Smooth muscle cell (in vitro differentiated cells): ENCODE measurements at regions not wholly inside any gene's neighbourhood (a gene's known extent, or its start where the extent isn't known, plus 50 kb on each side); places are given as distances from the start of the nearest gene placed in this dataset.

Experiments used
- DNase-seq: peaks from one replicate; lab custom pipeline; 2025; ENCODE audit not compliant: unreplicated experiment; lab: John Stamatoyannopoulos, UW
- H2AFZ ChIP-seq: fragments of 200-600 bp; sonication (generic); 2 replicates; pipeline ENCODE4 v1.6.0; 2016; ENCODE audit warnings: antibody characterized with exemption, low read depth, mild to moderate bottlenecking
- H3F3A ChIP-seq: fragments of 200-600 bp; sonication (generic); 2 replicates; pipeline ENCODE4 v1.6.0; 2017; ENCODE audit warnings: antibody characterized with exemption, low read depth
- H3K27ac ChIP-seq: fragments of 200-600 bp; sonication (generic); 2 replicates; pipeline ENCODE4 v1.5.1; 2016; ENCODE audit warnings: low read depth, mild to moderate bottlenecking
- H3K27me3 ChIP-seq: fragments of 200-600 bp; sonication (generic); 2 replicates; pipeline ENCODE4 v1.6.1; 2016; ENCODE audit warnings: low read depth, mild to moderate bottlenecking
- H3K36me3 ChIP-seq: fragments of 200-600 bp; sonication (generic); 2 replicates; pipeline ENCODE4 v1.5.1; 2016; ENCODE audit warnings: low read depth
- H3K4me1 ChIP-seq: fragments of 200-600 bp; sonication (generic); 2 replicates; pipeline ENCODE4 v1.5.1; 2016; ENCODE audit warnings: low read depth
- H3K4me2 ChIP-seq: fragments of 200-600 bp; sonication (generic); 2 replicates; pipeline ENCODE4 v1.6.0; 2016; ENCODE audit warnings: mild to moderate bottlenecking
- H3K4me3 ChIP-seq: fragments of 200-600 bp; sonication (generic); 2 replicates; pipeline ENCODE4 v1.5.1; 2016; ENCODE audit warnings: mild to moderate bottlenecking
- H3K79me2 ChIP-seq: fragments of 200-600 bp; sonication (generic); 2 replicates; pipeline ENCODE4 v1.6.0; 2016; ENCODE audit warnings: low read depth, mild to moderate bottlenecking
- H3K9ac ChIP-seq: fragments of 200-600 bp; sonication (generic); 2 replicates; pipeline ENCODE4 v1.6.0; 2016; ENCODE audit warnings: low read depth
- H3K9me3 ChIP-seq: fragments of 200-600 bp; sonication (generic); replicated peaks from 2 replicates; pipeline ENCODE4 v1.5.1; 2016; ENCODE audit warnings: low read depth
- H4K20me1 ChIP-seq: fragments of 200-600 bp; sonication (generic); 2 replicates; pipeline ENCODE4 v1.6.0; 2016; ENCODE audit warnings: low read depth
- WGBS: methylation state at CpG from one replicate; pipeline ENCODE4 v1.1.7; 2016; ENCODE audit warnings: low lambda C conversion rate; 5-methylcytosine and 5-hydroxymethylcytosine counted together
- TF ChIP-seq, protein P1 (sequence below): fragments of 200-600 bp; sonication (generic); IDR thresholded peaks from 2 replicates; pipeline ENCODE4 v1.5.1; 2017; ENCODE audit warnings: borderline replicate concordance, mild to moderate bottlenecking, antibody characterized with exemption; ENCODE audit not compliant: insufficient read depth, poor library complexity, severe bottlenecking

- Histone ChIP-seq H3K27ac (no peak overlapping the region), H3K4me2 (no peak overlapping the region), H3K79me2 (no peaks in the 10 kb centered on the region), H2AFZ (no peak overlapping the region), H3K4me3 (no peak overlapping the region), H4K20me1 (no peaks in the 10 kb centered on the region), H3K9ac (no peak overlapping the region), H3F3A (no peaks in the 10 kb centered on the region), H3K9me3 (no peaks in the 10 kb centered on the region), H3K27me3 (no peaks in the 10 kb centered on the region), H3K4me1 (peaks cover 7% of the 10 kb centered on the region), H3K36me3 (no peaks in the 10 kb centered on the region)
- DNase-seq: no peak
- WGBS: 84% methylated on average over 37 of the region's 37 CpGs
- TF ChIP-seq, protein P1, sequence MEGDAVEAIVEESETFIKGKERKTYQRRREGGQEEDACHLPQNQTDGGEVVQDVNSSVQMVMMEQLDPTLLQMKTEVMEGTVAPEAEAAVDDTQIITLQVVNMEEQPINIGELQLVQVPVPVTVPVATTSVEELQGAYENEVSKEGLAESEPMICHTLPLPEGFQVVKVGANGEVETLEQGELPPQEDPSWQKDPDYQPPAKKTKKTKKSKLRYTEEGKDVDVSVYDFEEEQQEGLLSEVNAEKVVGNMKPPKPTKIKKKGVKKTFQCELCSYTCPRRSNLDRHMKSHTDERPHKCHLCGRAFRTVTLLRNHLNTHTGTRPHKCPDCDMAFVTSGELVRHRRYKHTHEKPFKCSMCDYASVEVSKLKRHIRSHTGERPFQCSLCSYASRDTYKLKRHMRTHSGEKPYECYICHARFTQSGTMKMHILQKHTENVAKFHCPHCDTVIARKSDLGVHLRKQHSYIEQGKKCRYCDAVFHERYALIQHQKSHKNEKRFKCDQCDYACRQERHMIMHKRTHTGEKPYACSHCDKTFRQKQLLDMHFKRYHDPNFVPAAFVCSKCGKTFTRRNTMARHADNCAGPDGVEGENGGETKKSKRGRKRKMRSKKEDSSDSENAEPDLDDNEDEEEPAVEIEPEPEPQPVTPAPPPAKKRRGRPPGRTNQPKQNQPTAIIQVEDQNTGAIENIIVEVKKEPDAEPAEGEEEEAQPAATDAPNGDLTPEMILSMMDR: no peak
Observed at GRCh38 chr6:170093658-170094596, 197.0 kb downstream of the DLL1 start.

DNA sequence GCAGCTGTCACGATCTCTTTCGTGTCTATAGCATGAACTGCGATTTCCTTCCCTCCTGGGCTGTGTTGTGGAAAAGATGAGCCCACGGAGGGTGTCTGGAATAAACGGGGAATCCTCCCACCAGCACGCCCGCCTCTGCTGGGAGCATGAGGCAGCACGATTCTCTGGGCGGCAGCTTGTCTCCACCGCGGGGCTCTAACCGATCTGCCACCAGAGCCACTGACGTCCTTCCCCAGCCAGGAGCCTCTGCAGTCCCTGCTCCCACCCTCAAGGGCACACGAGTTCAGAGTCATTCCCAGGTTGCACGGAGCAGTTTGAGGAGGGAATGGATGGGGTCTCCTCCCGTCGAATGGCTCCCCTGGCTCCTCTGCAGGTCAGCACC is 197.6 kb downstream of the DLL1 start:
- H3K36me3 ChIP-seq: no peaks in the 10 kb centered on the region
- TF ChIP-seq, protein P1: no peak
- no peak overlapping the region for H2AFZ ChIP-seq
- WGBS: 73% methylated on average over 17 of the region's 17 CpGs
- no peaks in the 10 kb centered on the region for H4K20me1 ChIP-seq
- no peak overlapping the region for H3K4me2 ChIP-seq
- H3F3A ChIP-seq: no peaks in the 10 kb centered on the region
- H3K27ac ChIP-seq: no peak overlapping the region
- H3K9me3 ChIP-seq: no peaks in the 10 kb centered on the region
- no peaks in the 10 kb centered on the region for H3K27me3 ChIP-seq
- no peak for DNase-seq
- peaks cover 7% of the 10 kb centered on the region for H3K4me1 ChIP-seq
- H3K9ac ChIP-seq: no peak overlapping the region
- no peak overlapping the region for H3K4me3 ChIP-seq
- H3K79me2 ChIP-seq: no peaks in the 10 kb centered on the region

DNA sequence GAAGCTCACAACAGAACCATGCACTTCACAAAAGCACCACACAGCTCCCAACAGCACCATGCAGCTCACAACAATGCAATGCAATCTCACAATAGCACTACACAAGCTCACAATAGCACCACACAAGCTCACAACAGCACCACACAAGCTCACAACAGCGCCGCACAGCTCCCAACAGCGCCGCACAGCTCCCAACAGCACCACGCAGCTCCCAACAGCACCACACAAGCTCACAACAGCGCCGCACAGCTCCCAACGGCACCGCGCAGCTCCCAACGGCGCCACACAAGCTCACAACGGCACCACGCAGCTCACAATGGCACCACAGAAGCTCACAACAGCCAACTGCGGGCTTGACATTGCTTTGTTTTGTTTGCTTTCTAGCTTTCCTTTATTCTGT is 198.1 kb downstream of the DLL1 start:
- Histone ChIP-seq H3K27me3 (no peaks in the 10 kb centered on the region), H3K9ac (no peak overlapping the region), H3K9me3 (no peaks in the 10 kb centered on the region), H3K36me3 (no peaks in the 10 kb centered on the region), H3K4me3 (no peak overlapping the region), H4K20me1 (no peaks in the 10 kb centered on the region), H3K4me1 (peaks cover 7% of the 10 kb centered on the region), H3K27ac (no peak overlapping the region), H3F3A (no peaks in the 10 kb centered on the region), H3K4me2 (no peak overlapping the region), H3K79me2 (no peaks in the 10 kb centered on the region), H2AFZ (no peak overlapping the region)
- 82% methylated on average over 15 of the region's 15 CpGs for WGBS
- no peak for DNase-seq
- TF ChIP-seq, protein P1: no peak
